Neural cell (in vitro differentiated cells): ENCODE measurements at regions not wholly inside any gene's neighbourhood (a gene's known extent, or its start where the extent isn't known, plus 50 kb on each side); places are given as distances from the start of the nearest gene placed in this dataset.
"Not testable (repeated sequence)": the region's sequence is repeated elsewhere in the genome, so short reads cannot be mapped to it uniquely, and the experiment has no call there.

Experiments
- H2AFZ ChIP-seq: fragments of 200-600, 300-800 bp; sonication (generic), shearing (Covaris generic); 2 replicates; pipeline ENCODE4 v1.6.0; 2014; ENCODE audit warnings: low read depth, mild to moderate bottlenecking, antibody characterized with exemption, low read length, moderate library complexity
- H3F3A ChIP-seq: fragments of 200-600 bp; shearing (Covaris generic); 2 replicates; pipeline ENCODE4 v1.6.1; 2016; ENCODE audit warnings: mild to moderate bottlenecking, moderate library complexity, mixed read lengths, antibody characterized with exemption, low read length; ENCODE audit not compliant: insufficient read depth, poor library complexity, severe bottlenecking
- H3K27ac ChIP-seq: fragments of 200-600, 300-800 bp; sonication (generic), shearing (Covaris generic); 2 replicates; pipeline ENCODE4 v1.5.1; 2014; ENCODE audit warnings: mild to moderate bottlenecking, low read length, moderate library complexity
- H3K27me3 ChIP-seq: fragments of 300-800, 200-600 bp; sonication (generic), shearing (Covaris generic); 2 replicates; pipeline ENCODE4 v1.6.0; 2014; ENCODE audit warnings: mild to moderate bottlenecking, low read depth, low read length, moderate library complexity; ENCODE audit not compliant: insufficient read depth
- H3K36me3 ChIP-seq: fragments of 300-800, 200-600 bp; sonication (generic), shearing (Covaris generic); 2 replicates; pipeline ENCODE4 v1.5.1; 2014; ENCODE audit warnings: mild to moderate bottlenecking, antibody characterized with exemption, low read length, moderate library complexity; ENCODE audit not compliant: insufficient read depth
- H3K4me2 ChIP-seq: fragments of 300-800, 200-600 bp; sonication (generic), shearing (Covaris generic); 2 replicates; pipeline ENCODE4 v1.6.0; 2014; ENCODE audit warnings: mild to moderate bottlenecking, low read length
- H3K4me3 ChIP-seq: fragments of 300-800, 200-600 bp; sonication (generic), shearing (Covaris generic); 2 replicates; pipeline ENCODE4 v1.5.1; 2014; ENCODE audit warnings: mild to moderate bottlenecking, low read length, moderate library complexity
- H3K79me2 ChIP-seq: fragments of 200-600 bp; shearing (Covaris generic); replicated peaks from 2 replicates; pipeline ENCODE4 v1.6.0; 2014; ENCODE audit warnings: mild to moderate bottlenecking, low read length, moderate library complexity; ENCODE audit not compliant: insufficient read depth
- H3K9ac ChIP-seq: fragments of 300-800, 200-600 bp; sonication (generic), shearing (Covaris generic); 2 replicates; pipeline ENCODE4 v1.6.1; 2016; ENCODE audit warnings: mild to moderate bottlenecking, low read length, mixed read lengths
- H3K9me2 ChIP-seq: fragments of 200-600 bp; shearing (Covaris generic); 2 replicates; pipeline ENCODE4 v1.6.1; 2016; ENCODE audit warnings: mild to moderate bottlenecking, low read length, mixed read lengths; ENCODE audit not compliant: insufficient read depth
- H3K9me3 ChIP-seq: fragments of 200-600, 300-800 bp; sonication (generic), shearing (Covaris generic); 2 replicates; pipeline ENCODE4 v1.6.1; 2016; ENCODE audit warnings: mild to moderate bottlenecking, mixed run types, low read length, moderate library complexity, mixed read lengths
- H4K20me1 ChIP-seq: fragments of 200-600 bp; shearing (Covaris generic); 2 replicates; pipeline ENCODE4 v1.6.1; 2016; ENCODE audit warnings: mild to moderate bottlenecking, mixed run types; ENCODE audit not compliant: insufficient read depth
- EP300 ChIP-seq: fragments of 450-650 bp; conservative IDR thresholded peaks from 2 replicates; pipeline ENCODE4 v1.6.1; 2014; ENCODE audit warnings: antibody characterized with exemption, mild to moderate bottlenecking, moderate library complexity; ENCODE audit not compliant: poor library complexity, severe bottlenecking
- EZH2 ChIP-seq: fragments of 200-600, 300-800 bp; shearing (Covaris generic), sonication (generic); IDR thresholded peaks from 2 replicates; pipeline ENCODE4 v1.6.1; 2014; ENCODE audit warnings: antibody characterized with exemption, low read length, borderline replicate concordance, mild to moderate bottlenecking; ENCODE audit not compliant: insufficient read depth, poor library complexity, severe bottlenecking
- MXI1 ChIP-seq: fragments of 450-650 bp; conservative IDR thresholded peaks from 2 replicates; pipeline ENCODE4 v1.6.1; 2014; ENCODE audit warnings: antibody characterized with exemption, mild to moderate bottlenecking; ENCODE audit not compliant: poor library complexity, severe bottlenecking
- POLR2AphosphoS5 ChIP-seq: IDR thresholded peaks from 2 replicates; pipeline ENCODE4 v1.6.1; 2012
- RAD21 ChIP-seq: fragments of 450-650 bp; conservative IDR thresholded peaks from 2 replicates; pipeline ENCODE4 v1.6.1; 2014; ENCODE audit warnings: antibody characterized with exemption, mild to moderate bottlenecking, moderate library complexity
- SMC3 ChIP-seq: fragments of 450-650 bp; conservative IDR thresholded peaks from 2 replicates; pipeline ENCODE4 v1.6.1; 2014; ENCODE audit warnings: antibody characterized with exemption, mild to moderate bottlenecking, moderate library complexity; ENCODE audit not compliant: poor library complexity
- TAF1 ChIP-seq: IDR thresholded peaks from 2 replicates; pipeline ENCODE4 v1.6.1; 2012; ENCODE audit warnings: low read depth
- TF ChIP-seq, protein P1 (sequence below): fragments of 450-650 bp; IDR thresholded peaks from 2 replicates; pipeline ENCODE4 v1.5.1; 2014; ENCODE audit warnings: antibody characterized with exemption, mild to moderate bottlenecking, moderate library complexity; ENCODE audit not compliant: poor library complexity, severe bottlenecking
- TF ChIP-seq, protein P2 (sequence below): IDR thresholded peaks from 2 replicates; pipeline ENCODE4 v1.6.1; 2012; ENCODE audit warnings: borderline replicate concordance

DNA sequence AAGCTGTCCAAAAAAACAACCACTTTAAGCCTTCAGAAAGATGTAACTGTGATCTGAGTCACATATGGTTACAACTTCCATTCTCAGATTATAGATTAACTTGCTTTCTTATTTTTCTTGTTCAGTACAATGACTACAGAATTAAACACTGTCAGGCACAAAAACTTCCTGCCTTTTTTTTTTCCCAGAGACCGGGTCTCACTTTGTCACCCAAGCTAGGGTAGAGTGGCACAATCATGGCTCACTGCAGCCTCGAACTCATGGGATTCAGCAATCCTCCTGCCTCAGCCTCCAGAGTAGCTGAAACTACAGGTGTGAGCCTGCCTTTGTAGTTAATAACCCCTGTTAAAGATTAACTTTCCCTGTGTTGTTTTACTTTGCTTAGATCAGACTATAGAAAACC, 163.2 kb downstream of the AVL9 start:
- H3K36me3 ChIP-seq = no peaks in the 10 kb centered on the region
- H3K79me2 ChIP-seq = no peaks in the 10 kb centered on the region
- no peak overlapping the region for H3K4me3 ChIP-seq
- no peak overlapping the region for H3K4me2 ChIP-seq
- TF ChIP-seq, protein P1, sequence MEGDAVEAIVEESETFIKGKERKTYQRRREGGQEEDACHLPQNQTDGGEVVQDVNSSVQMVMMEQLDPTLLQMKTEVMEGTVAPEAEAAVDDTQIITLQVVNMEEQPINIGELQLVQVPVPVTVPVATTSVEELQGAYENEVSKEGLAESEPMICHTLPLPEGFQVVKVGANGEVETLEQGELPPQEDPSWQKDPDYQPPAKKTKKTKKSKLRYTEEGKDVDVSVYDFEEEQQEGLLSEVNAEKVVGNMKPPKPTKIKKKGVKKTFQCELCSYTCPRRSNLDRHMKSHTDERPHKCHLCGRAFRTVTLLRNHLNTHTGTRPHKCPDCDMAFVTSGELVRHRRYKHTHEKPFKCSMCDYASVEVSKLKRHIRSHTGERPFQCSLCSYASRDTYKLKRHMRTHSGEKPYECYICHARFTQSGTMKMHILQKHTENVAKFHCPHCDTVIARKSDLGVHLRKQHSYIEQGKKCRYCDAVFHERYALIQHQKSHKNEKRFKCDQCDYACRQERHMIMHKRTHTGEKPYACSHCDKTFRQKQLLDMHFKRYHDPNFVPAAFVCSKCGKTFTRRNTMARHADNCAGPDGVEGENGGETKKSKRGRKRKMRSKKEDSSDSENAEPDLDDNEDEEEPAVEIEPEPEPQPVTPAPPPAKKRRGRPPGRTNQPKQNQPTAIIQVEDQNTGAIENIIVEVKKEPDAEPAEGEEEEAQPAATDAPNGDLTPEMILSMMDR = no peak
- TF ChIP-seq EP300 = no peak
- no peak for TF ChIP-seq SMC3
- TF ChIP-seq EZH2 = no peak
- no peak for TF ChIP-seq RAD21
- TF ChIP-seq POLR2AphosphoS5 = no peak
- TF ChIP-seq MXI1 = no peak
- TF ChIP-seq, protein P2, sequence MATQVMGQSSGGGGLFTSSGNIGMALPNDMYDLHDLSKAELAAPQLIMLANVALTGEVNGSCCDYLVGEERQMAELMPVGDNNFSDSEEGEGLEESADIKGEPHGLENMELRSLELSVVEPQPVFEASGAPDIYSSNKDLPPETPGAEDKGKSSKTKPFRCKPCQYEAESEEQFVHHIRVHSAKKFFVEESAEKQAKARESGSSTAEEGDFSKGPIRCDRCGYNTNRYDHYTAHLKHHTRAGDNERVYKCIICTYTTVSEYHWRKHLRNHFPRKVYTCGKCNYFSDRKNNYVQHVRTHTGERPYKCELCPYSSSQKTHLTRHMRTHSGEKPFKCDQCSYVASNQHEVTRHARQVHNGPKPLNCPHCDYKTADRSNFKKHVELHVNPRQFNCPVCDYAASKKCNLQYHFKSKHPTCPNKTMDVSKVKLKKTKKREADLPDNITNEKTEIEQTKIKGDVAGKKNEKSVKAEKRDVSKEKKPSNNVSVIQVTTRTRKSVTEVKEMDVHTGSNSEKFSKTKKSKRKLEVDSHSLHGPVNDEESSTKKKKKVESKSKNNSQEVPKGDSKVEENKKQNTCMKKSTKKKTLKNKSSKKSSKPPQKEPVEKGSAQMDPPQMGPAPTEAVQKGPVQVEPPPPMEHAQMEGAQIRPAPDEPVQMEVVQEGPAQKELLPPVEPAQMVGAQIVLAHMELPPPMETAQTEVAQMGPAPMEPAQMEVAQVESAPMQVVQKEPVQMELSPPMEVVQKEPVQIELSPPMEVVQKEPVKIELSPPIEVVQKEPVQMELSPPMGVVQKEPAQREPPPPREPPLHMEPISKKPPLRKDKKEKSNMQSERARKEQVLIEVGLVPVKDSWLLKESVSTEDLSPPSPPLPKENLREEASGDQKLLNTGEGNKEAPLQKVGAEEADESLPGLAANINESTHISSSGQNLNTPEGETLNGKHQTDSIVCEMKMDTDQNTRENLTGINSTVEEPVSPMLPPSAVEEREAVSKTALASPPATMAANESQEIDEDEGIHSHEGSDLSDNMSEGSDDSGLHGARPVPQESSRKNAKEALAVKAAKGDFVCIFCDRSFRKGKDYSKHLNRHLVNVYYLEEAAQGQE = no peak
- TF ChIP-seq TAF1 = no peak
- H3K9me3 ChIP-seq = no peaks in the 10 kb centered on the region
- no peaks in the 10 kb centered on the region for H3K27me3 ChIP-seq
- H3K27ac ChIP-seq = no peak overlapping the region
- H3K9me2 ChIP-seq = no peaks in the 10 kb centered on the region
- no peak overlapping the region for H3K9ac ChIP-seq
- H3F3A ChIP-seq = no peaks in the 10 kb centered on the region
- H4K20me1 ChIP-seq = no peaks in the 10 kb centered on the region
- H2AFZ ChIP-seq = no peak overlapping the region

DNA sequence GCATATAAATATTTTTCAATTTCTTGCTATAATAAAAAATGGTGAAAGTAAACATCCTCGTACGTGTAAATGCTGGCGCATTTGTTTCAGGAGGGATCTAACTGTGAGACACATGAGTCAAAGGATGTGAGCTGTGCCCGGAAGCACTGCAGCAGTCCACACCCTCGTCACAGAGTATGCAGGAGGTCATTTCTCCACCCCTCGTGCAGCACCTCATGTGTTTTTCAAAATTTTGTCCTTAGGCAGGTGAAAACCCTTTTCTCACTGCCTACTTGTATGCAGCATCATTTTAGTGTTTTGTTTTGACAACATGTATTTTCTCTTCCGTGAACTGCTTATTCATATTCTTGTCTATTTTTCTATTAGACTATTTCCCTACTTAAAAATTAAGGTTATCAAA, 162.7 kb downstream of the AVL9 start:
- H3K27me3 ChIP-seq = no peaks in the 10 kb centered on the region
- no peak overlapping the region for H3K4me3 ChIP-seq
- H3K36me3 ChIP-seq = no peaks in the 10 kb centered on the region
- H3K27ac ChIP-seq = no peak overlapping the region
- H3K9ac ChIP-seq = no peak overlapping the region
- no peaks in the 10 kb centered on the region for H4K20me1 ChIP-seq
- no peak overlapping the region for H3K4me2 ChIP-seq
- H3K9me3 ChIP-seq = no peaks in the 10 kb centered on the region
- no peaks in the 10 kb centered on the region for H3K79me2 ChIP-seq
- no peaks in the 10 kb centered on the region for H3F3A ChIP-seq
- H2AFZ ChIP-seq = no peak overlapping the region
- H3K9me2 ChIP-seq = no peaks in the 10 kb centered on the region
- no peak for TF ChIP-seq RAD21
- TF ChIP-seq POLR2AphosphoS5 = no peak
- TF ChIP-seq SMC3 = no peak
- no peak for TF ChIP-seq MXI1
- TF ChIP-seq TAF1 = no peak
- TF ChIP-seq, protein P1 = no peak
- no peak for TF ChIP-seq EZH2
- no peak for TF ChIP-seq EP300
- TF ChIP-seq, protein P2 = no peak

DNA sequence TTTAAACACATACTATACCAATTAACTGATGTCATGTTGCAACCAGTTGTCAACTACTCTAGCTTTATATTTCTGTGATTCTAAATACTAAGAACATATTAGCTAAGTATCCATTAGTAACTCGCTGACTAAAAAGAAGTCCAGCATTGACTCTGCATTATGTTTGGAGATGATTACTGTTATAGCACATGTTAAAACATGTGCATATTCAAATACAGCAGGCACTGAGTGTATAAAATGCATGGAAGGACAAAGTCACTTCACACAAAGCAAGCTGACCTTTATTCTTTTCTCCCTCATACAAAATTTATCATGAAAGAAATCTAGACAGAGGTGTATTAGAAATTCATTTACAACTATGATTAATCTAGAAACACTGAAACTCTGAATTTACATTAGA, 159.3 kb downstream of the AVL9 start:
- H2AFZ ChIP-seq, H3K36me3 ChIP-seq, H3K9me3 ChIP-seq, H3K27ac ChIP-seq, H3F3A ChIP-seq, H3K4me2 ChIP-seq, H3K9ac ChIP-seq, H3K27me3 ChIP-seq, H4K20me1 ChIP-seq, H3K9me2 ChIP-seq, H3K4me3 ChIP-seq, H3K79me2 ChIP-seq: not testable (repeated sequence)
